GM13977 (cell line): ENCODE measurements at regions not wholly inside any gene's neighbourhood (a gene's known extent, or its start where the extent isn't known, plus 50 kb on each side); places are given as distances from the start of the nearest gene placed in this dataset.

Source experiments
- DNase-seq: peaks from one replicate; pipeline ENCODE4 v3.0.0; 2012; ENCODE audit warnings: low spot score
- CTCF ChIP-seq: IDR thresholded peaks from 2 replicates; pipeline ENCODE4 v1.5.1; 2012; ENCODE audit warnings: mild to moderate bottlenecking, control low read depth; ENCODE audit not compliant: insufficient read depth; ENCODE audit errors: extremely low read depth, missing control alignments
- in situ Hi-C: fragments of 300-500 bp; cut with MboI; formaldehyde crosslinking; loops from one replicate; pipeline ENCODE4 v1.12.0; 2022; ENCODE audit warnings: low sequenced_read_pairs, low pct_unique_long_range_greater_than_20kb, mixed read lengths, inconsistent platforms; ENCODE audit not compliant: unreplicated experiment

GRCh38 chr14:87046960-87047359 is 946.0 kb downstream of the GALC start:
- no peak for TF ChIP-seq CTCF
- in situ Hi-C loops = no loop called here
- no peak for DNase-seq

DNA sequence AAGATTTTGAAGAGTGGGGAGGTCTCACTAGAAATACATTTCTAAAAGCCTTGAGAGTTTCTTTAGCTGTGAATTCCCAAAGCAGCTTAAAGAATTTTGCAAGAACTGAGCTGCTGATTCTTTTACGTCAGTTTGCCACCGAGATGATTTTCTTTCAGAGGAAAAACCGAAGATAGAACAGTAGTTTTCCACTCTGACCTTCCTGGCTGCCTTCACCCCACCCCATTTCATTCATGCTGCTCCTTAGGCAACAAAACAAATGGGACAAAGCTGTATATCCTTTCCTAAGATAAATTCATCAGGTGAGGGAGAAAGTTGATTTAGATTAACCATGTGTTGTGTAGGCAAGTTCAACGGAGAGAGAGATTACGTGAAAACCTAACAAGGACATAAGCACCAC is 947.0 kb downstream of the GALC start:
- TF ChIP-seq CTCF = no peak
- in situ Hi-C loops = no loop called here
- no peak for DNase-seq

GRCh38 chr14:87045246-87045645 is 947.7 kb downstream of the GALC start:
- in situ Hi-C loops = no loop called here
- DNase-seq = no peak
- no peak for TF ChIP-seq CTCF

DNA sequence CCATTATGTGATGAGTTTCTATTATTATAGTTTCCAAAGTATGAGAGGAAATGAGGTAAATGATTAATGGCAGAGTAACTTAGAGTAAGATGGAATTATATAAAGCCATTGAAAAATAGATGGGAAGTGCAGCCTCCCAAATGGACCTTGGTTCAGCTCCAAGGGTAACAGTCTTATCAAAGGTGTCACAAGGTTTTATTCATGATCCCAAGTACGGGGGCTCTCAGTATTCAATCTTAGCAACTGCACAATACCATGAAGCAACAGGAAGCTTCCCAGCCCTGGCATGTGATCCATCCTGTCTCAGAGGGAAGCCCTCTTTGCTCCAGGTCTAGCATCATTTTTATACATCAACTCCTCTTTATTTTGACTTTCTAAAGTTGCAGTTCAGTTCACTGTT is 948.2 kb downstream of the GALC start:
- no peak for TF ChIP-seq CTCF
- DNase-seq = no peak
- in situ Hi-C loops = no loop called here

DNA sequence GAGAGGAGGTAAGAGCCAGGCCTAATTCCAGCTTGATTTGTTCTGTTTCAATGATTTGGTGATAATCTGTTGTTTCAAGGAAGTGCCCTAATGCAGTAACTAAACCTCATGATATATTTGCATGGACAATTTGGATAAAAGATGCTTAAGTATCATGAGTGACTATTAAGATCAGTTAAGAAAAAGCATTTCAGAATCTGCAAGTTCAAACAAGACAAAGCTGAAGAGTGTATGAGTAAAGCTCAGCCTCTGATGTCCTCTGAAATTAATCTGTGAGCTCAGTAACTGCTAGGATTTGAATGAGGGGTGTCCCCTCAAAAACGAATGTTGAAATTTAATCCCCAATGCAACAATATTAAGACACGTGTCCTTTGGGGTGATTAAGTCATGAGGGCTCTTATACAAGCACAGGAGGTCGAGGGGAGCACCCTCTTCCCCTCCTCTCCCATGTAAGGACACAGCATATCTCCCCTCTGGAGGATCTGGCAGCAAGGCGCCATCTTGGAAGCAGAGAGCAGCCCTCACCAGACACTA is 949.2 kb downstream of the GALC start:
- no peak for TF ChIP-seq CTCF
- no peak for DNase-seq
- in situ Hi-C loops = no loop called here

GRCh38 chr14:87042354-87042753 is 950.6 kb downstream of the GALC start:
- in situ Hi-C loops = no loop called here
- no peak for DNase-seq
- TF ChIP-seq CTCF = no peak

GRCh38 chr14:87041290-87042020 is 951.5 kb downstream of the GALC start:
- no peak for DNase-seq
- in situ Hi-C loops = no loop called here
- no peak for TF ChIP-seq CTCF
